ENCODE measurements at regions not wholly inside any gene's neighbourhood (a gene's known extent, or its start where the extent isn't known, plus 50 kb on each side); places are given as distances from the start of the nearest gene placed in this dataset.
"Not testable (repeated sequence)": the region's sequence is repeated elsewhere in the genome, so short reads cannot be mapped to it uniquely, and the experiment has no call there.

DNA sequence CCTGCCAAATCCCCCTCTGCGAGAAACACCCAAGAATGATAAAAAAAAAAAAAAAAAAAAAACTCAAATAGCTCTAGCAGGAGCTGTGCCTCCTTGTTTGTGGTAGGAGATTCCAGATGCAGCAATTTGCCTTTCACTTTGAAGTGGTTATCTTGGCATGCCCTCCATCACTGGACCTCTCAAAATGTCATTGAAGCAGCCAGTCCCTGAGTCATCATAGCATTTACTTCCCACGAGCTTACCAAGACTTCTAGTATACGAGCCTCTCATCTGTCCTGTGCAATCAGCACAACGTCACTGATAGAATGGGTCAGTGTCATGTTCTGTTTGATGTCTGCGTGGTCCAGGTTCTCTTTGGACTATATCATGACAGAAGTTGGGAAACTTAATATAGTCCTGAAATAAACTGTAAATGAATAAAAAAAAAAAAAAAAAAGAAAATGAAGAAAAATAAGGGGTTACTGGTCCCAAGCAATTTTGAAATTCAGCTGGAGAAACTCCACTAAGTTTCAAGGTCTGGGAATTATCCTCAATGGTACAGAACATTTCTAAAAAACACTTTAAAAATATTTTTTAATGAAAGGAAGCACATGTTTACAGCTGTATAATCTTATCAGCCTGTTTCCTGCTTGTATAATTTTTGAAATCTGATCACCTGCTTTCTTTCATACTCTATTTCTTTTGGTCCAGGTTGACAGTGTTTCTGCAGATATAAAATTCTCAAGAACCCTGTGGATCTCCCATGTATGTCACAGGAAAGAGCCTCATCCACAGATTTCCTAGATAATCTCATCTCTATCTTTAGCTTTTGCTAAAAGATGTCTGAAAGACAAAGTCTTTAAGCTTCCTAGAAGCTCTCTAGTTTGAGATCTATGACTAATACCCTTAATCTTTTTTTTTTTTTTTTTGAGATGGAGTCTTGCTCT, 74.1 kb upstream of the EHBP1 start:
- H3K9me2 ChIP-seq, result no peaks in the 10 kb centered on the region
- H3F3A ChIP-seq (replicated peaks; ENCODE audit: insufficient read depth), result no peaks in the 10 kb centered on the region
- DNase-seq, result no peak
- H3K4me2 ChIP-seq, result no peak overlapping the region
- no peaks in the 10 kb centered on the region; the same call in 1 of the 2 replicates for H3K9me3 ChIP-seq
- CTCF ChIA-PET, result no interaction called here
- H3K4me3 ChIP-seq (ENCODE audit: low read depth in 2 of 2, low read length in 1 of 2), result no peak overlapping the region
- POLR2A ChIA-PET, result no interaction called here
- no peaks in the 10 kb centered on the region for H3K36me3 ChIP-seq (replicated peaks in 1 of 2; ENCODE audit: control insufficient read depth in 1 of 2, insufficient read depth in 2 of 2, low read length in 1 of 2)
- no peak overlapping the region for H3K27ac ChIP-seq (ENCODE audit: low read depth in 2 of 2, low read length in 1 of 2)
- TF ChIP-seq FOXM1 (IDR thresholded peaks at IDR 0.05; ENCODE audit: low read depth) (no peak), NFIC (IDR thresholded peaks at IDR 0.05; ENCODE audit: borderline replicate concordance) (no peak), ELF1 (IDR thresholded peaks at IDR 0.05) (no peak), MXI1 (IDR thresholded peaks at IDR 0.05; ENCODE audit: low read depth, low read length) (no peak), TAF1 (IDR thresholded peaks at IDR 0.05; ENCODE audit: borderline replicate concordance, low read depth, low read length) (no peak)
- no peak overlapping the region for H3K9ac ChIP-seq
- no peaks in the 10 kb centered on the region for H3K27me3 ChIP-seq (ENCODE audit: insufficient read depth)
- no peaks in the 10 kb centered on the region for H3K79me2 ChIP-seq (ENCODE audit: insufficient read depth)
- no peaks in the 10 kb centered on the region for H3K4me1 ChIP-seq (ENCODE audit: control insufficient read depth in 1 of 2, insufficient read depth in 2 of 2, low read depth in 1 of 2, low read length in 1 of 2)
- H4K20me1 ChIP-seq (ENCODE audit: insufficient read depth), result no peaks in the 10 kb centered on the region
- WGBS (ENCODE audit: low lambda C conversion rate), result 59% methylated on average over 5 of the region's 5 CpGs
- H2AFZ ChIP-seq (ENCODE audit: low read depth), result no peak overlapping the region

GRCh38 chr2:62630206-62630605, 75.3 kb upstream of the EHBP1 start:
- H3K36me3 ChIP-seq (replicated peaks in 1 of 2; ENCODE audit: control insufficient read depth in 1 of 2, insufficient read depth in 2 of 2, low read length in 1 of 2); H2AFZ ChIP-seq (ENCODE audit: low read depth); DNase-seq; H3K27ac ChIP-seq (ENCODE audit: low read depth in 2 of 2, low read length in 1 of 2); H3K4me2 ChIP-seq; H3K9me2 ChIP-seq; H3K4me3 ChIP-seq (ENCODE audit: low read depth in 2 of 2, low read length in 1 of 2); H4K20me1 ChIP-seq (ENCODE audit: insufficient read depth); H3K9ac ChIP-seq; H3K9me3 ChIP-seq; H3K27me3 ChIP-seq (ENCODE audit: insufficient read depth); CTCF ChIA-PET; H3K4me1 ChIP-seq (ENCODE audit: control insufficient read depth in 1 of 2, insufficient read depth in 2 of 2, low read depth in 1 of 2, low read length in 1 of 2); H3F3A ChIP-seq (replicated peaks; ENCODE audit: insufficient read depth); POLR2A ChIA-PET; H3K79me2 ChIP-seq (ENCODE audit: insufficient read depth): not testable (repeated sequence)
- WGBS (ENCODE audit: low lambda C conversion rate), result 74% methylated on average over 8 of the region's 28 CpGs

DNA sequence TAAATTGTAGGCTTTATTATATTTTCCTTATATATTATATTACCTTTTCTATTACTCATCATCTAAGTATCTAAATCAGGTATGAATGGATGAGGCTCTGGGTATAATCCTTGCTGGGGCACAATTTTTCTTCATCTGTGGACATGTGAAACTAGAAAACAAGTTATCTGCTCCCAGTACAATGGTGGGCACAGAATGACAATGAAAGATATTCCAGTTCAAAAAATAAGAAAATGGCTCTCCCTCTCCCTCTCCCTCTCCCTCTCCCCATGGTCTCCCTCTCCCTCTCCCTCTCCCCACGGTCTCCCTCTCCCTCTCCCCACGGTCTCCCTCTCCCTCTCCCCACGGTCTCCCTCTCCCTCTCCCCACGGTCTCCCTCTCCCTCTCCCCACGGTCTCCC, 76.2 kb upstream of the EHBP1 start:
- H3K79me2 ChIP-seq (ENCODE audit: insufficient read depth); H3K9me2 ChIP-seq; CTCF ChIA-PET; H3K4me1 ChIP-seq (ENCODE audit: control insufficient read depth in 1 of 2, insufficient read depth in 2 of 2, low read depth in 1 of 2, low read length in 1 of 2); POLR2A ChIA-PET; H3K27ac ChIP-seq (ENCODE audit: low read depth in 2 of 2, low read length in 1 of 2); H3K9ac ChIP-seq; H3F3A ChIP-seq (replicated peaks; ENCODE audit: insufficient read depth); H4K20me1 ChIP-seq (ENCODE audit: insufficient read depth); H3K4me3 ChIP-seq (ENCODE audit: low read depth in 2 of 2, low read length in 1 of 2); H3K4me2 ChIP-seq; H2AFZ ChIP-seq (ENCODE audit: low read depth); H3K27me3 ChIP-seq (ENCODE audit: insufficient read depth); H3K9me3 ChIP-seq; DNase-seq; H3K36me3 ChIP-seq (replicated peaks in 1 of 2; ENCODE audit: control insufficient read depth in 1 of 2, insufficient read depth in 2 of 2, low read length in 1 of 2): not testable (repeated sequence)
- 43% methylated on average over 4 of the region's 5 CpGs for WGBS (ENCODE audit: low lambda C conversion rate)

GRCh38 chr2:62627667-62628066, 77.8 kb upstream of the EHBP1 start:
- Histone ChIP-seq H3K9ac (no peak overlapping the region), H2AFZ (ENCODE audit: low read depth) (no peak overlapping the region), H4K20me1 (ENCODE audit: insufficient read depth) (no peaks in the 10 kb centered on the region), H3K9me2 (no peaks in the 10 kb centered on the region), H3K4me2 (no peak overlapping the region), H3K4me1 (ENCODE audit: control insufficient read depth in 1 of 2, insufficient read depth in 2 of 2, low read depth in 1 of 2, low read length in 1 of 2) (no peaks in the 10 kb centered on the region), H3K36me3 (replicated peaks in 1 of 2; ENCODE audit: control insufficient read depth in 1 of 2, insufficient read depth in 2 of 2, low read length in 1 of 2) (no peaks in the 10 kb centered on the region), H3K79me2 (ENCODE audit: insufficient read depth) (no peaks in the 10 kb centered on the region), H3F3A (replicated peaks; ENCODE audit: insufficient read depth) (no peaks in the 10 kb centered on the region), H3K27me3 (ENCODE audit: insufficient read depth) (no peaks in the 10 kb centered on the region), H3K4me3 (ENCODE audit: low read depth in 2 of 2, low read length in 1 of 2) (no peak overlapping the region), H3K27ac (ENCODE audit: low read depth in 2 of 2, low read length in 1 of 2) (no peak overlapping the region), H3K9me3 (no peaks in the 10 kb centered on the region; the same call in 1 of the 2 replicates)
- ChIA-PET CTCF (no interaction called here), POLR2A (no interaction called here)
- WGBS (ENCODE audit: low lambda C conversion rate), result 82% methylated on average over 5 of the region's 5 CpGs
- no peak for DNase-seq
- TF ChIP-seq MEF2A (IDR thresholded peaks at IDR 0.05; ENCODE audit: borderline replicate concordance, low read depth), result no peak
- TF ChIP-seq SIN3A (IDR thresholded peaks at IDR 0.05; ENCODE audit: borderline replicate concordance, low read depth, low read length), result no peak
- no peak for TF ChIP-seq EP300 (IDR thresholded peaks at IDR 0.05; ENCODE audit: borderline replicate concordance in 1 of 2, low read depth in 1 of 2, low read length in 1 of 2)
- TF ChIP-seq RFX5 (IDR thresholded peaks at IDR 0.05; ENCODE audit: low read length), result no peak
- TF ChIP-seq YY1 (IDR thresholded peaks at IDR 0.05; ENCODE audit: low read depth), result no peak
- TF ChIP-seq SMC3 (IDR thresholded peaks at IDR 0.05; ENCODE audit: low read depth, low read length), result no peak
- no peak for TF ChIP-seq NFIC (IDR thresholded peaks at IDR 0.05; ENCODE audit: borderline replicate concordance)
- TF ChIP-seq NRF1 (IDR thresholded peaks at IDR 0.05; ENCODE audit: low read depth, low read length), result no peak
- no peak for TF ChIP-seq FOXM1 (IDR thresholded peaks at IDR 0.05; ENCODE audit: low read depth)
- no peak for TF ChIP-seq POLR2AphosphoS5 (IDR thresholded peaks at IDR 0.05; ENCODE audit: low read depth, low read length)
- no peak for TF ChIP-seq TAF1 (IDR thresholded peaks at IDR 0.05; ENCODE audit: borderline replicate concordance, low read depth, low read length)
- TF ChIP-seq CTCF (IDR thresholded peaks at IDR 0.05), result no peak
- TF ChIP-seq FOSL2 (IDR thresholded peaks at IDR 0.05; ENCODE audit: borderline replicate concordance, low read depth), result no peak
- TF ChIP-seq, protein P1, sequence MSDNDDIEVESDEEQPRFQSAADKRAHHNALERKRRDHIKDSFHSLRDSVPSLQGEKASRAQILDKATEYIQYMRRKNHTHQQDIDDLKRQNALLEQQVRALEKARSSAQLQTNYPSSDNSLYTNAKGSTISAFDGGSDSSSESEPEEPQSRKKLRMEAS (IDR thresholded peaks at IDR 0.05; ENCODE audit: low read depth), result no peak

All from SK-N-SH (cell line).